Fibroblast of skin of right biceps (primary cell): ENCODE measurements at regions not wholly inside any gene's neighbourhood (a gene's known extent, or its start where the extent isn't known, plus 50 kb on each side); places are given as distances from the start of the nearest gene placed in this dataset.
"Not testable (repeated sequence)": the region's sequence is repeated elsewhere in the genome, so short reads cannot be mapped to it uniquely, and the experiment has no call there.

Experiments used
- DNase-seq: peaks from one replicate; pipeline ENCODE4 v3.0.0-alpha.2; 2013

DNA sequence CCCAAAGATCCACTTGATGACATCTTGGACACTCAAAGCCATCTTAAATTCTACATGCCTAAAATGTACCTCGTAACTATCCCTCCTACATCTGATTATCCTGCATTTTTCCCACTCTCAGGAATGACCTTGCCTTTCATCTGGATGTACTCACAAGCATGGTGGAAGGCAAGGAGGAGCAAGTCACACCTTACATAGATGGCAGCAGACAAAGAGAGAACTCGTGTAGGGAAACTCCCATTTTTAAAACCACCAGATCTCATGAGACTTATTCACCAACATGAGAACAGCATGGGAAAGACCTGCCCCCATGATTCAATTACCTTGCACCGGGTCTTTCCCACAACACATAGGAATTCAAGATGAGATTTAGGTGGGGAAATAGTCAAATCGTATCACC is 616.0 kb downstream of the MCTP2 start:
- DNase-seq: no peak

DNA sequence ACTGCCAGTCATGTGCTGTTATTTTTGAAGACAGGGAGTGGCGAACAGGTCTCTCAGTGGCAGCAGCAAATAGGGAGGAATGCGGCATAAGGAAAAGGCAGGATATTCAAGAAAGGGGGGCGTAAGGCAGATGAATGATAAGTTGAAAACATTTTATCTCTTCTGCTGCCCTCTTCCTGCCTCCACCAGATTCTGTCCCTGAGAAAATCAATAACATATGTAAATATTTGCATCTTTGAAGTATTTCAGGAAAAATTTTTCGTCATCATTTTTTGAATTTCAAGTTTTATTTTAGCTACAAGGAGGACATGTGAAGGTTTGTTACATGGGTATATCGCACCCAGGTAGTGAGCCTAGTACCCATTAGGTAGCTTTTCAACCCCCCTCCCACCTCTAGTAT is 616.7 kb downstream of the MCTP2 start:
- DNase-seq: no peak

- no peak for DNase-seq
Observed at GRCh38 chr15:94855018-94855408, 623.7 kb downstream of the MCTP2 start.

DNA sequence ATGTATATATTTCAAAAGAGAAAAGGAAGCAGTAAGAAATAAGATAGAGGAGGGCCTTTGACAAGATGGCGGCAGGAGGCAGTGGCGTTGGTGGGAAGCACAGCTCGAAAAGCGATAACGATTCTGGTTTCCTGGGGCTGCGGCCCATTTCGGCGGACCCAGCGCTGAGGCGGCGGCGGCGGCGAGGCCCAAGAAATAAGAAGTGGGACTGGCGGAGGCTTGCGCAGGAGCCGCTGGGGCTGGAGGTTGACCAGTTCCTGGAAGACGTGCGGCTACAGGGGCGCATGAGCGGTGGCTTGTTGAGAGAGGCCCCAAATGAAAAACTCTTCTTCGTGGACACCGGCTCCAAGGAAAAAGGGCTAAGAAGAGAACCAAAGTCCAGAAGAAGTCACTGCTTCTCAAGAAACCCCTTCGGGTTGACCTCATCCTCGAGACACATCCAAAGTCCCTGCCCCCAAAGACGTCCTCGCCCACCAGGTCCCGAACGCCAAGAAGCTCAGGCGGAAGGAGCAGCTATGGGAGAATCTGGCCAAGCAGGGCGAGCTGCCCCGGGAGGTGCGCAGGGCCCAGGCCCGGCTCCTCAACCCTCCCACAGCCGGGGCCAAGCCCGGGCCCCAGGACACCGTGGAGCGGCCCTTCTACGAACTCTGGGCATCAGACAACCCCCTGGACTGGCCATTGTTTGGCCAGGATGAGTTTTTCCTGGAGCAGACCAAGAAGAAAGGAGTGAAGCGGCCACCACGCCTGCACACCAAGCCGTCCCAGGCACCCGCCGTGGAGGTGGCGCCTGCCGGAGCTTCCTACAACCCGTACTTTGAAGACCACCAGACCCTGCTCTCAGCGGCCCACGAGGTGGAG is 624.3 kb downstream of the MCTP2 start:
- DNase-seq: no peak

- no peak for DNase-seq
Observed at GRCh38 chr15:94856267-94856854, 625.0 kb downstream of the MCTP2 start.

GRCh38 chr15:94857466-94857865 is 626.1 kb downstream of the MCTP2 start:
- no peak for DNase-seq

DNA sequence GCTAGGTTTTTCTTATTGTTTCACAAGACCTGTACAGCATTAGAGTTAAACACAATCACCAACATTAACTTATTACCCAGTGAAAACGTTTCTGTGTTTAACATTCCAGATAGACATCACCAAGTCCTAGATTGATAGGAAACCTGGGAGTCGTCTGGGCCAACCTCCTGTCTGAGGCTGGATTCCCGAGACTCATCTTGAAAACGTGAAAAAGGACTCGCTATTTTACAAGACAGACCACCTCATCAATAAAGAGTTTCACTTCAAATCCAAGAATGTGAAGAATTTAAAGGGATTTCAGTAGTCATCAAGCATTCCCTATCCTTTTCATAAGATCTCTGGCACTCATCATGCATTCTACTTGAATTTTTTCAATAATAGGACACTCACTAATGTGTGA is 626.6 kb downstream of the MCTP2 start:
- peak; percentile 5 for DNase-seq

- no peak for DNase-seq
Observed at GRCh38 chr15:94858449-94858848, 627.1 kb downstream of the MCTP2 start.

DNA sequence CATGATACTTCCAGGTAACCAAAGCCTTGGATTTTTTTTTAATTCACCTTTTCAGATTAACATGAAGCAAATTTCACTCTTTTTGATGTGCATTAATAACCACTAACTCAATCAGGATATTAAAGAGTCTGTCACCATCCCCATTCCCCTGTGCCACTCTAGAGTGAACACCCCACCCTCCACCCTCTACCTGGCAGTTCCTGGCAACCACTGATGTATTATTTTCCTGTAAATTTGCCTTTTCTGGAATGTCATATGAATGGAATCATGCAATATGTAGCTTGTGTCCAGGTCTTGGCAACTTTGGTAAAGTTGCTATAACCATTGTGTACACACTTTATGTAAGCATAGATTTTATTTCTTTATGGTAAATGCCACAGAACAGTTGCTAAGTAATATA is 627.6 kb downstream of the MCTP2 start:
- no peak for DNase-seq

DNA sequence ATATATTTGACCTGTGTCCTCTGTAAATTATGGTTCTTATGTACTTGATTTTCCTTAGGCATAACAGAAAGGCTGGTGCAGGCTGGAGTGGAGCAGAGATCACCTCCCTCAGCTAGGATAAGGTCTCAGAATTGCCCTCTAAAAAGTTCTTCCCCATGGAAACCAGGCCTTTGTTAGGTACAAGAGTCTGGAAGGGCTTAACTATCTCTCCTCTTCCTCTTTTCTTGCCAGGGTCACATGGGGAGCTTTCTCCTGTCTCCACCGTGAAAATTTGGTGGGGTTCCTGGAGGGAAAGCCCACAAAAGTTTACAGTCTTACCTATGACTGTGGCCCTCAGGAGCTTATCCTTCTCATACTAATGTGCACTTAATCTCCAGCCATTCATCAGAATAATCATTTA is 633.2 kb downstream of the MCTP2 start:
- no peak for DNase-seq

- not testable (repeated sequence) for DNase-seq
Observed at GRCh38 chr15:94868265-94868664, 636.9 kb downstream of the MCTP2 start.

GRCh38 chr15:94875550-94875949 is 644.2 kb downstream of the MCTP2 start:
- DNase-seq: no peak

DNA sequence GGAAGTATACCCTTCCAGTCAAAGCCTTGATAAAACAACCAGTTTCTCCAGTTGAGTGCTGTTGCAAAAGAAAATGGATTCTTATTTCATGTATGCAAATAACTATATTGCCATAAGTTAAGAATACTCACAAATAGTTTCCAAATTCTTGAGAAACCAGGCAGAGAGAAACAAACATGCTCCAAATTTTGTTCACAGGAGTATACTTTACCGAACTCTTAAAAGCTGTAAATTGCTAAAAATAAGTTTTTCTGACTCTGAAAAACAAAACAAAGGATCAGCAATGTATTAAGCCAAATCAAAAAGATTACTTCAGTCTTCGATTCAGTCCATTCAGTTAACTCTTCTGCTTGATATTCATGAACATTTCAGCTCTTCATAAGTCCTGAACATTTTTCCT is 646.5 kb downstream of the MCTP2 start:
- DNase-seq: no peak

GRCh38 chr15:94882071-94882712 is 650.8 kb downstream of the MCTP2 start:
- DNase-seq: no peak

- no peak for DNase-seq
Observed at GRCh38 chr15:94887391-94887790, 656.0 kb downstream of the MCTP2 start.

DNA sequence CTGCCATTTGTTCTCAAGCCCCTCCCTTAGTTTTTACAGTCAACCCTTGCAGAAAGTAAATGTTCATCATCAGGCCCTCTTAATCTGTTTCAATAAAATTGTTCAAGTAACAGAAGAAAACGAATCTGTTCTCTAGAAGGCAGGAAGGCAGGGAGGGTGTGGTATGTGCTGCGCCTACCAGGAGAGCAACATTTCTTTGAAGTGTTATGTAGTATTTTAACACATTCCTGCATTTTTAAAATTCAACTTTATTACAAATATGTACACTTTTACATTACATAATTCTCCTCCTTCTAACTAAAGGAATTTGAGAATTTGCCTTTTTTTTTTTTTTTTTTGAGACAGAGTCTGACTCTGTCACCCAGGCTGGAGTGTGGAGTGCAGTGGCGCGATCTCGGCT is 657.8 kb downstream of the MCTP2 start:
- DNase-seq: no peak

DNA sequence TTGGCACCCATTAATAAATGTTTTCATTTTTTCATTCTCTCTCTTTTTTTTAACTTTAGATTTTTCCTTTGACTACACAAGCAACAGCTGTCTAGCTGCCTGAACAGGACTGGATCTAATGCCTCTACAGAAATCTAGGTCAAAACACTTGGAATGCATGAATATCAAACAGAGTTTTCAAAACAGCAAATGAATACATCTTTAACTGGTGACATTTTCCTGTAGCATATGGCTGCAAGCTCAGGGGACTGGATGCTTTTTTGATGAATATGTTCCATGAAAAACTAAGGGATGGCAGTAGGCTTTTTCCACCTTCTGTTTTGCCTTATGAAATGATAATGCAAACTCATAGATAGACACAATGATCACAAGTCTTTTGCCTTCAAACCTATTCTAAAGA is 661.7 kb downstream of the MCTP2 start:
- DNase-seq: no peak

DNA sequence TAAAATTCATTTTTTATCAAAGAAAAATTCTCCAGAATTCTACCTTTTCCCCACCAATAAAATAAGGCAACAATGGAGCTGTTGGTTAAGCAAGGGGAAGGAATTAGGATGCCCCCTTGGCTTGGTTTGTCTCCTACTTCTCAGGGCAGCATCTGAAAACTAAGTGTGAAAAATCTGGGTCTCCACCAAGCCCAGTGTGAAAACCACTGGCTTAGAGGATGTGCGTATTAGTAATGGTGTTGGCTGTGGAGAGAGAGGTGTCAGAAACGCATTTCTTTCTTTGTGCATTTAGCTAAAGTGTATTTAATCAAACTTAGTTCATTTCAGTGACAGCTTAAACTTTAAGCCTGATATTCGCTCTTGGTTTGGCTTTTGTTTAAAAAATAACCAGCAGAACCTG is 662.7 kb downstream of the MCTP2 start:
- no peak for DNase-seq

DNA sequence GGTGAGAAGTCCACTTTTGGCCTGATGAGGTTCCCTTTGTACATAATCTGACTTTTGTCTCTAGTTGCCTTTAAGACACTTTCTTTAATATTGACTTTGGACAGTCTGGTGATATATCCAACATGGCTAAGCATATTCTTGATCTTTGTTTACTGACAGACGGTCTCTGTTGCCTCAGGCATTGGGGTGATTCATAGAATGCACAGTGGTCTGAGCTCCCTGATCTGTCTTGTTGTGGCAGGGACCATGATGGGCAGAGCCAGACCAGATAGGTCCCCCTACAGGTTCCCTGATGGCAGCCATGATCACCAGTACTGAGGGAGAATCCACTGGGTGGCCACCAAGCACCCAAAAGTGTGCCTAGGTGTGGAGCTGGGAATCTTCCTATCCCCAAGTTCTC is 678.1 kb downstream of the MCTP2 start:
- no peak for DNase-seq

- DNase-seq: no peak
Observed at GRCh38 chr15:94910166-94910565, 678.8 kb downstream of the MCTP2 start.

GRCh38 chr15:94912760-94913159 is 681.4 kb downstream of the MCTP2 start:
- DNase-seq: no peak

- no peak for DNase-seq
Observed at GRCh38 chr15:94917068-94917467, 685.7 kb downstream of the MCTP2 start.

DNA sequence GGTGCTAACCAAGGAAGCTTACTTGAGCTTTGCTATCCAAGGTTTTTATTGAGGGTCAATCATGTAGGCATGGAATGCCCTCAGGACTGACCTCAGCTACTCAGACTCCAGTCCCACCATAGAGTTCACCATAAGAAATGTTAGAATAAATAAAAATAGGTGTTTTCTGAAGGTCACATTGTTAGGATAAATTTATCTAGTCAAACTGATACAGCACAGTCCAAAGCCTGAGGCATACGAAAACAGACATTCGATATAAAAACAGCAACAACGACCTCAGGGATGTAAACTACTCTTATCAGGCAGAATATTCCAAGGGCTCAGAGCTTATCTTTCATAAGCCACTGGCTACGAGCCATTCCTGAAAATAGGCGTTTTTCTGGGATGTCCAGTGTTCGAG is 690.6 kb downstream of the MCTP2 start:
- DNase-seq: no peak

DNA sequence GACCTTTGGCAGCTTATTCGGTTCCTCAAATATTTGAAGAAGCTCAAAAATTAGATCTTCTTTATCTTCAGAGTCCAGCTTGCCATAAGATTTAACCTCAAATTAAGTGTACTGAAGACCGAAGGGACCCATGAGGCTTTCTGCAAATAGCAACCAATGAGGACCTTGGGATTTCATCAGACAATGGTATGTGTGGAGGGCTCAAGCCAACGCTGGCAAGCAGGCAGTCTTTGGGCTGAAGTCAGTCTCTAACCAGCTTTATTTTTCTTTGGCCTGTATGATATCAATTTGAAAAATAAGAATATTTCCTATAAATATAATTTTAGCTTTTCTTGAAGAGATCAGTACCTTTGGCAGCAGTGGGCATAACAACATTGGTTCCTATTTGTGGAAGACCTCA is 692.7 kb downstream of the MCTP2 start:
- DNase-seq: no peak
